H1 (cell line): ENCODE measurements at regions not wholly inside any gene's neighbourhood (a gene's known extent, or its start where the extent isn't known, plus 50 kb on each side); places are given as distances from the start of the nearest gene placed in this dataset.

Source experiments
- CTCF ChIA-PET: fragments of 300-600 bp; sonication (Branson Sonifier 250); formaldehyde crosslinking; loops from one replicate; lab custom pipeline; 2021; ENCODE audit not compliant: partially characterized antibody; lab: Charles Lee
- POLR2A ChIA-PET: fragments of 300-600 bp; sonication (Branson Sonifier 250); formaldehyde crosslinking; loops from one replicate; lab custom pipeline; 2021; ENCODE audit warnings: inconsistent platforms; ENCODE audit not compliant: partially characterized antibody; lab: Charles Lee
- DNase-seq, 2 experiments: peaks; one replicate each; pipeline versions ENCODE4 v3.0.0 to v3.0.0-alpha.2; 2010 to 2022; ENCODE audit warnings: low spot score in 2 of 2, low read depth in 1 of 2, mixed read lengths in 1 of 2
- FAIRE-seq: peaks from 2 replicates; lab custom pipeline; 2011; peaks lifted over from hg19 to GRCh38; lab: Jason Lieb, UNC
- H2AFZ ChIP-seq: 2 replicates; pipeline ENCODE4 v1.8.1; 2012; ENCODE audit warnings: low read length, inconsistent platforms
- H2AK5ac ChIP-seq: 2 replicates; pipeline ENCODE4 v1.6.1; 2013; ENCODE audit warnings: low read depth, low read length
- H2BK120ac ChIP-seq: replicated peaks from 2 replicates; pipeline ENCODE3; 2013; ENCODE audit warnings: low read depth, low read length, inconsistent platforms
- H2BK12ac ChIP-seq: 2 replicates; pipeline ENCODE4 v1.6.1; 2013; ENCODE audit warnings: low read depth, low read length
- H2BK15ac ChIP-seq: 2 replicates; pipeline ENCODE4 v1.6.1; 2013; ENCODE audit warnings: low read length
- H2BK20ac ChIP-seq: 2 replicates; pipeline ENCODE4 v1.6.1; 2013; ENCODE audit warnings: low read length
- H2BK5ac ChIP-seq: 2 replicates; pipeline ENCODE4 v1.6.1; 2013; ENCODE audit warnings: low read depth, low read length
- H3K14ac ChIP-seq: 2 replicates; pipeline ENCODE4 v1.6.1; 2013; ENCODE audit warnings: inconsistent platforms; ENCODE audit not compliant: insufficient read length
- H3K18ac ChIP-seq: 2 replicates; pipeline ENCODE4 v1.6.1; 2013; ENCODE audit warnings: low read length; ENCODE audit errors: extremely low read depth
- H3K23ac ChIP-seq: 2 replicates; pipeline ENCODE4 v1.6.1; 2013; ENCODE audit warnings: inconsistent platforms; ENCODE audit not compliant: insufficient read length
- H3K23me2 ChIP-seq: 2 replicates; pipeline ENCODE4 v1.6.1; 2013; ENCODE audit warnings: low read depth, low read length
- H3K27ac ChIP-seq: 2 replicates; pipeline ENCODE4 v1.6.1; 2011; ENCODE audit warnings: low read depth, low read length, inconsistent platforms
- H3K27me3 ChIP-seq, 4 experiments: replicated peaks in 1 of 4; 1 replicate in 1 of 4; 2 replicates in 3 of 4; pipeline versions ENCODE4 v1.6.1 to v1.8.1; 2011 to 2013; ENCODE audit warnings: low read length in 3 of 4, mild to moderate bottlenecking in 3 of 4, inconsistent platforms in 2 of 4, mixed read lengths in 2 of 4, moderate library complexity in 1 of 4; ENCODE audit not compliant: control insufficient read depth in 3 of 4, insufficient read depth in 3 of 4; ENCODE audit errors: extremely low read depth in 1 of 4
- H3K36me3 ChIP-seq, 4 experiments: 2 replicates each; pipeline versions ENCODE4 v1.6.1 to v1.8.1; 2011 to 2013; ENCODE audit warnings: mild to moderate bottlenecking in 4 of 4, low read length in 3 of 4, moderate library complexity in 2 of 4, control low read depth in 1 of 4, inconsistent platforms in 1 of 4; ENCODE audit not compliant: insufficient read depth in 4 of 4, control insufficient read depth in 2 of 4
- H3K4ac ChIP-seq: replicated peaks from 2 replicates; pipeline ENCODE3; 2013; ENCODE audit warnings: low read length, low read depth, mixed read lengths, inconsistent platforms; ENCODE audit not compliant: insufficient read length
- H3K4me1 ChIP-seq, 4 experiments: replicated peaks in 1 of 4; 1 replicate in 1 of 4; 2 replicates in 3 of 4; pipeline versions ENCODE4 v1.6.1 to v1.8.1; 2011 to 2013; ENCODE audit warnings: low read length in 3 of 4, inconsistent platforms in 2 of 4, mixed read lengths in 1 of 4; ENCODE audit not compliant: insufficient read depth in 4 of 4, control insufficient read depth in 3 of 4
- H3K4me2 ChIP-seq, 2 experiments: 2 replicates each; pipeline versions ENCODE4 v1.6.1 to v1.8.1; 2011 to 2013; ENCODE audit warnings: low read depth in 2 of 2, low read length in 2 of 2, control low read depth in 1 of 2, inconsistent platforms in 1 of 2, mild to moderate bottlenecking in 1 of 2; ENCODE audit not compliant: insufficient read depth in 1 of 2
- H3K4me3 ChIP-seq, 4 experiments: fragments of 200-600, 300-600 bp in 1 of 4; sonication (generic), shearing (Covaris generic), sonication (Bioruptor Twin) in 1 of 4; 2 replicates each; pipeline versions ENCODE4 v1.5.1 to v1.8.1; 2011 to 2016; ENCODE audit warnings: low read length in 4 of 4, low read depth in 3 of 4, control low read depth in 2 of 4, inconsistent platforms in 2 of 4, mild to moderate bottlenecking in 2 of 4, mixed read lengths in 1 of 4, moderate library complexity in 1 of 4; ENCODE audit not compliant: insufficient read depth in 2 of 4; ENCODE audit errors: extremely low read depth in 1 of 4
- H3K56ac ChIP-seq: replicated peaks from 2 replicates; pipeline ENCODE3; 2013; ENCODE audit warnings: low read depth, mild to moderate bottlenecking, mixed read lengths, low read length, inconsistent platforms; ENCODE audit not compliant: insufficient read length
- H3K79me1 ChIP-seq: 2 replicates; pipeline ENCODE4 v1.6.1; 2013; ENCODE audit warnings: low read depth, low read length, control low read depth
- H3K79me2 ChIP-seq, 2 experiments: 2 replicates each; pipeline versions ENCODE4 v1.6.1 to v1.8.1; 2012 to 2013; ENCODE audit warnings: low read length in 2 of 2, mild to moderate bottlenecking in 2 of 2, inconsistent platforms in 1 of 2; ENCODE audit not compliant: insufficient read depth in 2 of 2, control insufficient read depth in 1 of 2
- H3K9ac ChIP-seq, 4 experiments: replicated peaks in 1 of 4; 1 replicate in 1 of 4; 2 replicates in 3 of 4; pipeline versions ENCODE4 v1.6.1 to v1.8.1; 2011 to 2013; ENCODE audit warnings: low read depth in 3 of 4, low read length in 3 of 4, control low read depth in 2 of 4, mild to moderate bottlenecking in 2 of 4, moderate library complexity in 2 of 4, inconsistent platforms in 1 of 4; ENCODE audit errors: extremely low read depth in 1 of 4
- H3K9me3 ChIP-seq, 2 experiments: 2 replicates each; pipeline versions ENCODE4 v1.6.1 to v1.8.1; 2012 to 2013; ENCODE audit warnings: mild to moderate bottlenecking in 2 of 2, moderate library complexity in 2 of 2, control low read depth in 1 of 2, inconsistent platforms in 1 of 2, low read depth in 1 of 2, low read length in 1 of 2, mixed read lengths in 1 of 2; ENCODE audit not compliant: insufficient read depth in 2 of 2
- H4K20me1 ChIP-seq, 2 experiments: replicated peaks in 1 of 2; 2 replicates each; pipeline versions ENCODE3 to v1.8.1; 2011 to 2013; ENCODE audit warnings: inconsistent platforms in 2 of 2, low read length in 2 of 2, mild to moderate bottlenecking in 1 of 2; ENCODE audit not compliant: insufficient read depth in 2 of 2, control insufficient read depth in 1 of 2
- H4K5ac ChIP-seq: 2 replicates; pipeline ENCODE4 v1.6.1; 2013; ENCODE audit warnings: low read length, low read depth, mixed read lengths, inconsistent platforms; ENCODE audit not compliant: insufficient read length
- H4K8ac ChIP-seq: 2 replicates; pipeline ENCODE4 v1.8.0; 2013; ENCODE audit warnings: mild to moderate bottlenecking, moderate library complexity, low read length, inconsistent platforms; ENCODE audit not compliant: insufficient read depth; ENCODE audit errors: extremely low read depth
- H4K91ac ChIP-seq: replicated peaks from 2 replicates; pipeline ENCODE3; 2013; ENCODE audit warnings: low read length, mixed read lengths, inconsistent platforms; ENCODE audit not compliant: insufficient read length
- CHD2 ChIP-seq: IDR thresholded peaks from 2 replicates; pipeline ENCODE4 v1.6.1; 2012; ENCODE audit warnings: low read length, improper control_type of control experiment
- JUND ChIP-seq: IDR thresholded peaks from 2 replicates; pipeline ENCODE4 v1.6.1; 2011; ENCODE audit warnings: mild to moderate bottlenecking, improper control_type of control experiment, low read length
- KDM4A ChIP-seq: IDR thresholded peaks from one replicate; pipeline ENCODE4 v1.7.1; 2012; ENCODE audit warnings: low read depth, mild to moderate bottlenecking, moderate library complexity, low read length, inconsistent platforms; ENCODE audit not compliant: severe bottlenecking
- POLR2AphosphoS5 ChIP-seq: IDR thresholded peaks from 2 replicates; pipeline ENCODE4 v1.6.1; 2011; ENCODE audit warnings: low read depth, low read length
- RXRA ChIP-seq: IDR thresholded peaks from 2 replicates; pipeline ENCODE4 v1.6.1; 2011; ENCODE audit warnings: low read depth, mild to moderate bottlenecking, low read length, moderate library complexity; ENCODE audit not compliant: insufficient read depth
- SAP30 ChIP-seq: fragments of 300-600 bp; sonication (generic); IDR thresholded peaks from 2 replicates; pipeline ENCODE4 v1.7.1; 2012; ENCODE audit warnings: low read length, moderate library complexity, mild to moderate bottlenecking, inconsistent platforms; ENCODE audit not compliant: insufficient read depth, insufficient replicate concordance
- SIX5 ChIP-seq: IDR thresholded peaks from 2 replicates; pipeline ENCODE4 v1.6.1; 2011; ENCODE audit warnings: mild to moderate bottlenecking, low read depth, low read length
- SP1 ChIP-seq: IDR thresholded peaks from 2 replicates; pipeline ENCODE4 v1.6.1; 2011; ENCODE audit warnings: low read depth, low read length
- TBP ChIP-seq: IDR thresholded peaks from 2 replicates; pipeline ENCODE4 v1.6.1; 2011; ENCODE audit warnings: low read depth, low read length, improper control_type of control experiment
- WGBS, 2 experiments: shearing (Covaris generic) in 1 of 2; methylation state at CpG; one replicate each; pipeline versions ENCODE4 v1.1.6 to v1.1.7; 2013 to 2015; ENCODE audit warnings: low lambda C conversion rate in 2 of 2, mixed read lengths in 2 of 2, inconsistent platforms in 1 of 2, low coverage in 1 of 2, missing lambda C conversion rate in 1 of 2; ENCODE audit not compliant: insufficient replicate concordance in 2 of 2, insufficient coverage in 1 of 2, insufficient read length in 1 of 2; ENCODE audit errors: extremely low coverage in 1 of 2, missing lambda C conversion rate in 1 of 2; 5-methylcytosine and 5-hydroxymethylcytosine counted together
- TF ChIP-seq, protein P1 (sequence below): IDR thresholded peaks from 2 replicates; pipeline ENCODE4 v1.6.1; 2011; ENCODE audit warnings: low read depth, mild to moderate bottlenecking, low read length; ENCODE audit not compliant: insufficient read depth

DNA sequence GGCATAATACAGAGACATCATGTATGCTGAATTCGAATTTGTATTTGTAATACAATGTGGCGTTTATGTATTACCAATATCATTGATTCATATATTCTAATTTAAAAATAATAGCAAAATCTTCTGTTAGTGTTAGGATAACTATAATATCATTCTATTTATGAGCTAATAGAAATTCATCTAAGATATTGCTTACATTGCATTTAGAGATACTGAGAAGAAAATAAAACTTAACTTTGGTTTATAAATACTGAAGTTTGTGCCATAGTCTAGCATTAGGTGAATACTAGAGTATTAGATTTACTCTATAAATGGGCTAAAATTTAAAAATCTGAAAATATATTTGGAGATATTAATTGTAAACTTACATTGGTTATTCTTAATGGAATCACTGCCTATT lies 1590.6 kb downstream of the PCDH18 start:
- H4K8ac ChIP-seq: no peak overlapping the region
- H3K27me3 ChIP-seq: no peaks in the 10 kb centered on the region
- H3K14ac ChIP-seq: no peak overlapping the region
- no peaks in the 10 kb centered on the region for H3K9me3 ChIP-seq
- H2BK15ac ChIP-seq: no peak overlapping the region
- no peaks in the 10 kb centered on the region for H3K79me2 ChIP-seq
- H3K4me1 ChIP-seq: no peaks in the 10 kb centered on the region; a peak in 1 of 7 replicates
- FAIRE-seq (no peak), DNase-seq (no peak)
- CTCF ChIA-PET: no interaction called here
- no peak overlapping the region for H2BK5ac ChIP-seq
- H2BK120ac ChIP-seq: no peak overlapping the region
- H2BK20ac ChIP-seq: no peak overlapping the region
- H3K23me2 ChIP-seq: no peaks in the 10 kb centered on the region
- WGBS, 2 experiments: 88% methylated on average over 2 of the region's 2 CpGs; no CpG with 5 or more reads in 1 of the 2 experiments
- POLR2A ChIA-PET: no interaction called here
- no peak overlapping the region for H3K4ac ChIP-seq
- H2AFZ ChIP-seq: no peak overlapping the region
- no peak overlapping the region for H4K91ac ChIP-seq
- TF ChIP-seq POLR2AphosphoS5 (no peak), TBP (no peak), SIX5 (no peak), JUND (no peak), SP1 (no peak), KDM4A (no peak), RXRA (no peak), SAP30 (no peak), CHD2 (no peak)
- TF ChIP-seq, protein P1, sequence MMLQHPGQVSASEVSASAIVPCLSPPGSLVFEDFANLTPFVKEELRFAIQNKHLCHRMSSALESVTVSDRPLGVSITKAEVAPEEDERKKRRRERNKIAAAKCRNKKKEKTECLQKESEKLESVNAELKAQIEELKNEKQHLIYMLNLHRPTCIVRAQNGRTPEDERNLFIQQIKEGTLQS: no peak
- H4K5ac ChIP-seq: no peak overlapping the region
- H2BK12ac ChIP-seq: no peak overlapping the region
- H3K9ac ChIP-seq: no peak overlapping the region
- no peak overlapping the region for H3K4me3 ChIP-seq
- no peak overlapping the region for H3K18ac ChIP-seq
- H3K36me3 ChIP-seq: no peaks in the 10 kb centered on the region
- H3K4me2 ChIP-seq: no peak overlapping the region
- no peaks in the 10 kb centered on the region for H3K79me1 ChIP-seq
- no peak overlapping the region for H2AK5ac ChIP-seq
- no peak overlapping the region for H3K27ac ChIP-seq
- no peaks in the 10 kb centered on the region for H4K20me1 ChIP-seq
- no peak overlapping the region for H3K23ac ChIP-seq
- no peak overlapping the region for H3K56ac ChIP-seq
